PC-9 (cell line): ENCODE measurements at regions not wholly inside any gene's neighbourhood (a gene's known extent, or its start where the extent isn't known, plus 50 kb on each side); places are given as distances from the start of the nearest gene placed in this dataset.

Experiments
- CTCF ChIP-seq: fragments of 200-600 bp; sonication (generic); conservative IDR thresholded peaks from 2 replicates; pipeline ENCODE4 v1.6.1; 2017; ENCODE audit warnings: mixed run types, antibody characterized with exemption, mild to moderate bottlenecking, moderate library complexity
- EZH2 ChIP-seq: fragments of 200-600 bp; sonication (generic); IDR thresholded peaks from 2 replicates; pipeline ENCODE4 v1.8.0; 2017; ENCODE audit warnings: antibody characterized with exemption, low read depth

DNA sequence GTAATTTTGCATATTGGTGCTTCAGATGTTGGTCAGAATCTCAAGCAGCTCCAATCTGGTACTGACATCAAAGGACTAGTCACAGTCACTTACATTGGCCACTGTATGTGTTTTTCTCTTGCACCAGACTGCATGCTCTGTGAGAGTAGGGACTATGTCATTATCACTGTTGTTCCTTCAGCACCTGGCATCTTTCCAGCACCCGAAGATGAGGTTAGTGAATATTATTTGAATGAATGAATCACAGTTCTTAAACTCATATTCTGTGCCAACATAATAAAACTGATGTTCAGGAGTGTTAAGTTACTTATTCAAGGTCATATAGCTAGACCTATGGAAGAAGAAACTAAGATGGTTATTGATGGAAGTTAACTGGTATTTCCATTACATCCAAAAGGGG lies 204.5 kb upstream of the TBX3 start:
- TF ChIP-seq CTCF (no peak), EZH2 (no peak)
